ENCODE measurements at regions not wholly inside any gene's neighbourhood (a gene's known extent, or its start where the extent isn't known, plus 50 kb on each side); places are given as distances from the start of the nearest gene placed in this dataset.
"Not testable (repeated sequence)": the region's sequence is repeated elsewhere in the genome, so short reads cannot be mapped to it uniquely, and the experiment has no call there.

GRCh38 chr4:103947617-103948016 lies 227.8 kb upstream of the TACR3 start:
- Histone ChIP-seq H3K9me1 (ENCODE audit: control insufficient read depth, insufficient read depth, low read length) (no peaks in the 10 kb centered on the region), H3K4me3 (no peak overlapping the region), H3K36me3 (ENCODE audit: control insufficient read depth, insufficient read depth, low read length) (no peaks in the 10 kb centered on the region), H3K4me2 (ENCODE audit: insufficient read depth, low read length) (no peak overlapping the region), H3K79me2 (ENCODE audit: control insufficient read depth, insufficient read depth, low read length) (no peaks in the 10 kb centered on the region), H3K9ac (ENCODE audit: insufficient read depth in 1 of 2, low read depth in 2 of 2, low read length in 2 of 2) (no peak overlapping the region), H3K27me3 (ENCODE audit: control insufficient read depth in 2 of 2, insufficient read depth in 2 of 2, low read length in 2 of 2) (no peaks in the 10 kb centered on the region), H3K4me1 (replicated peaks in 1 of 2; ENCODE audit: control insufficient read depth in 2 of 2, insufficient read depth in 2 of 2, low read length in 2 of 2) (no peaks in the 10 kb centered on the region), H3K27ac (ENCODE audit: extremely low read depth, low read depth, low read length) (no peak overlapping the region), H4K20me1 (replicated peaks; ENCODE audit: control insufficient read depth, insufficient read depth, low read length) (no peaks in the 10 kb centered on the region), H3K9me3 (replicated peaks; ENCODE audit: control insufficient read depth, insufficient read depth, low read depth, low read length) (no peaks in the 10 kb centered on the region), H2AFZ (ENCODE audit: low read depth, low read length) (no peak overlapping the region)
- TF ChIP-seq ZBTB33 (CRISPR knock-in tag; IDR thresholded peaks at IDR 0.05) (no peak), ZNF431 (CRISPR knock-in tag; IDR thresholded peaks at IDR 0.05) (no peak), MYC (IDR thresholded peaks at IDR 0.05; ENCODE audit: low read depth, low read length) (no peak), MYC (CRISPR knock-in tag; IDR thresholded peaks at IDR 0.05; ENCODE audit: borderline replicate concordance, low read depth) (no peak), MYBL2 (IDR thresholded peaks at IDR 0.05; ENCODE audit: low read depth) (no peak), MYBL2 (CRISPR knock-in tag; IDR thresholded peaks at IDR 0.05; ENCODE audit: borderline replicate concordance) (no peak)
- ChIA-PET CTCF (ENCODE audit: low intra/inter-chr PET ratio) (no interaction called here), POLR2A (interaction anchor here (0.7 kb wide), 1 partner anchor 744 kb away, joined by 3 read pairs; no protein-coding TSS in a partner anchor)
- no peak for FAIRE-seq
- in situ Hi-C loops (cut with MboI): loop anchor here (25.0 kb wide), 2 partner anchors 735 to 1335 kb away; no protein-coding TSS in a partner anchor
- 11% methylated on average over 1 of the region's 1 CpG for WGBS (ENCODE audit: insufficient coverage, low coverage, missing lambda C conversion rate)
- DNase-seq (ENCODE audit: extremely low read depth in 1 of 4, low spot score in 3 of 4): no peak
- no TSS peak for BruUV-seq (replicated peaks)
- intact Hi-C loops (cut with micrococcal nuclease): no loop called here
- ATAC-seq: no peak

- DNase-seq (ENCODE audit: extremely low read depth in 1 of 4, low spot score in 3 of 4); H3K9me3 ChIP-seq (replicated peaks; ENCODE audit: control insufficient read depth, insufficient read depth, low read depth, low read length); H3K36me3 ChIP-seq (ENCODE audit: control insufficient read depth, insufficient read depth, low read length); ATAC-seq; FAIRE-seq; H3K27ac ChIP-seq (ENCODE audit: extremely low read depth, low read depth, low read length); H3K9me1 ChIP-seq (ENCODE audit: control insufficient read depth, insufficient read depth, low read length); H3K4me2 ChIP-seq (ENCODE audit: insufficient read depth, low read length); H3K9ac ChIP-seq (ENCODE audit: insufficient read depth in 1 of 2, low read depth in 2 of 2, low read length in 2 of 2); BruUV-seq (replicated peaks); H2AFZ ChIP-seq (ENCODE audit: low read depth, low read length); H3K4me1 ChIP-seq (replicated peaks in 1 of 2; ENCODE audit: control insufficient read depth in 2 of 2, insufficient read depth in 2 of 2, low read length in 2 of 2); H4K20me1 ChIP-seq (replicated peaks; ENCODE audit: control insufficient read depth, insufficient read depth, low read length); H3K79me2 ChIP-seq (ENCODE audit: control insufficient read depth, insufficient read depth, low read length); CTCF ChIA-PET (ENCODE audit: low intra/inter-chr PET ratio); H3K4me3 ChIP-seq; H3K27me3 ChIP-seq (ENCODE audit: control insufficient read depth in 2 of 2, insufficient read depth in 2 of 2, low read length in 2 of 2); intact Hi-C loops (cut with micrococcal nuclease): not testable (repeated sequence)
- POLR2A ChIA-PET: interaction anchor here (0.7 kb wide), 1 partner anchor 743 kb away, joined by 3 read pairs; no protein-coding TSS in a partner anchor
- WGBS (ENCODE audit: insufficient coverage, low coverage, missing lambda C conversion rate): 0% methylated on average over 3 of the region's 3 CpGs
- in situ Hi-C loops (cut with MboI): loop anchor here (25.0 kb wide), 2 partner anchors 734 to 1334 kb away; no protein-coding TSS in a partner anchor
Observed at GRCh38 chr4:103946621-103947268, 227.0 kb upstream of the TACR3 start.
